PFSK-1 (cell line): ENCODE measurements at regions not wholly inside any gene's neighbourhood (a gene's known extent, or its start where the extent isn't known, plus 50 kb on each side); places are given as distances from the start of the nearest gene placed in this dataset.

ENCODE experiments used
- FOXP2 ChIP-seq: optimal IDR thresholded peaks from 2 replicates; pipeline ENCODE3; 2011; ENCODE audit warnings: borderline replicate concordance, control low read depth, inconsistent platforms; ENCODE audit not compliant: insufficient read depth; ENCODE audit errors: extremely low read length, extremely low read depth
- POLR2AphosphoS5 ChIP-seq: IDR thresholded peaks from 2 replicates; pipeline ENCODE4 v1.6.1; 2012; ENCODE audit warnings: low read depth, mild to moderate bottlenecking, control low read depth, low read length, moderate library complexity
- REST ChIP-seq, 2 experiments: IDR thresholded peaks; 2 replicates each; pipeline versions ENCODE4 v1.6.1 to v1.8.0; 2011 to 2012; ENCODE audit warnings: low read depth in 2 of 2, low read length in 2 of 2, control low read depth in 1 of 2, inconsistent platforms in 1 of 2, mild to moderate bottlenecking in 1 of 2, moderate library complexity in 1 of 2; ENCODE audit not compliant: insufficient read depth in 1 of 2
- SIN3A ChIP-seq: IDR thresholded peaks from 2 replicates; pipeline ENCODE4 v1.6.1; 2012; ENCODE audit warnings: mild to moderate bottlenecking, low read length, moderate library complexity, borderline replicate concordance; ENCODE audit not compliant: insufficient read depth
- TAF1 ChIP-seq: IDR thresholded peaks from 2 replicates; pipeline ENCODE4 v1.6.1; 2012; ENCODE audit warnings: low read length, control low read depth, borderline replicate concordance; ENCODE audit not compliant: insufficient read depth

- TF ChIP-seq REST (IDR thresholded peaks at IDR 0.05; ENCODE audit: insufficient read depth in 1 of 2, low read depth in 2 of 2, low read length in 2 of 2), result no peak
- TF ChIP-seq FOXP2, result no peak
- TF ChIP-seq POLR2AphosphoS5, result no peak
- TF ChIP-seq TAF1, result no peak
- no peak for TF ChIP-seq SIN3A
Measured at GRCh38 chr7:142414915-142415314, 157.1 kb upstream of the PRSS58 start.

GRCh38 chr7:142414135-142414534 lies 156.3 kb upstream of the PRSS58 start:
- TF ChIP-seq REST (IDR thresholded peaks at IDR 0.05; ENCODE audit: insufficient read depth in 1 of 2, low read depth in 2 of 2, low read length in 2 of 2) (no peak), POLR2AphosphoS5 (no peak), SIN3A (no peak), TAF1 (no peak), FOXP2 (no peak)

GRCh38 chr7:142413280-142414000 lies 155.6 kb upstream of the PRSS58 start:
- no peak for TF ChIP-seq REST (IDR thresholded peaks at IDR 0.05; ENCODE audit: insufficient read depth in 1 of 2, low read depth in 2 of 2, low read length in 2 of 2)
- no peak for TF ChIP-seq TAF1
- TF ChIP-seq SIN3A, result no peak
- no peak for TF ChIP-seq FOXP2
- no peak for TF ChIP-seq POLR2AphosphoS5

- TF ChIP-seq FOXP2 (no peak), TAF1 (no peak), POLR2AphosphoS5 (no peak), REST (IDR thresholded peaks at IDR 0.05; ENCODE audit: insufficient read depth in 1 of 2, low read depth in 2 of 2, low read length in 2 of 2) (no peak), SIN3A (no peak)
Measured at GRCh38 chr7:142412551-142413193, 154.8 kb upstream of the PRSS58 start.
